ENCODE measurements at regions not wholly inside any gene's neighbourhood (a gene's known extent, or its start where the extent isn't known, plus 50 kb on each side); places are given as distances from the start of the nearest gene placed in this dataset.

DNA sequence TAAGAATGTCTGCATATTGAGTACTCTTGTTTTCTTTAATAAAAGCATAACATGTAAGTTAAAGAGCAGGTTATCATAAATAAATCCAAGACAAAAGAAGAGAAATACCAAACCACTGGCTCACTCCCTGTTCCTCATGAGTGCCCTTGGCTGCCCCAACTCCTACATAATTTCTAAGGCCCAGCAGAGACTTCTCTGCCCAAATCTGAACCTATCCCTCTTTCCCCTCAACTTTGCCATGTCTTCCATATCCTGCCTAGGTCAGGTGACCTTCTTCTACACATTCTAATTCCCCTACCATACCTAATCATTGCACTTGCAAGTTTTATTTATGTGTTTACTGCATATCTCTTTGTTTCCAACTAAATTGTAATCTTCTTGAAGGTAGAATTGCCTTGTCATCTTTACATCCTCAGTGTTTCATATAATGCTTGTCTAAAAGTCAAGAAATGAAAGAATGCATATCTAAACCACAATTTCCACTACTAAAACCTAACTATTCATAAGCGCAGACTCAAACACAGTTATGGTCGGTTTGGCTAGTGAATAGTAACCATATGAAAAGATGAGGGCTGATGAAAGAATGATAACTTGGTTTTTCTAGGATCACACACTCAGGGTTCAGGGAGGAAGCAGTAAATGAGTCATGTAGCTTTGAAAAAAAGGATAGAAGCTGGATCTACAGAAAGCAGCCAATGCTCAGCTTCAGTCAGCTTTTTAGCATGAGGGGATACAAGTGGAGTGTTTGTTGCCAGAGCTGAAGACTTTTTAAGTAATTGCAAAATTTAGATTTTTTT, 53.3 kb upstream of the EYA4 start:
- TF ChIP-seq, protein P1, sequence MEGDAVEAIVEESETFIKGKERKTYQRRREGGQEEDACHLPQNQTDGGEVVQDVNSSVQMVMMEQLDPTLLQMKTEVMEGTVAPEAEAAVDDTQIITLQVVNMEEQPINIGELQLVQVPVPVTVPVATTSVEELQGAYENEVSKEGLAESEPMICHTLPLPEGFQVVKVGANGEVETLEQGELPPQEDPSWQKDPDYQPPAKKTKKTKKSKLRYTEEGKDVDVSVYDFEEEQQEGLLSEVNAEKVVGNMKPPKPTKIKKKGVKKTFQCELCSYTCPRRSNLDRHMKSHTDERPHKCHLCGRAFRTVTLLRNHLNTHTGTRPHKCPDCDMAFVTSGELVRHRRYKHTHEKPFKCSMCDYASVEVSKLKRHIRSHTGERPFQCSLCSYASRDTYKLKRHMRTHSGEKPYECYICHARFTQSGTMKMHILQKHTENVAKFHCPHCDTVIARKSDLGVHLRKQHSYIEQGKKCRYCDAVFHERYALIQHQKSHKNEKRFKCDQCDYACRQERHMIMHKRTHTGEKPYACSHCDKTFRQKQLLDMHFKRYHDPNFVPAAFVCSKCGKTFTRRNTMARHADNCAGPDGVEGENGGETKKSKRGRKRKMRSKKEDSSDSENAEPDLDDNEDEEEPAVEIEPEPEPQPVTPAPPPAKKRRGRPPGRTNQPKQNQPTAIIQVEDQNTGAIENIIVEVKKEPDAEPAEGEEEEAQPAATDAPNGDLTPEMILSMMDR (IDR thresholded peaks at IDR 0.05; ENCODE audit: low read depth, low read length, missing control alignments), result no peak
- no peak for DNase-seq (ENCODE audit: extremely low read depth, low read depth)
- H3K4me3 ChIP-seq (replicated peaks; ENCODE audit: low read depth, low read length), result no peak overlapping the region

- H3K4me3 ChIP-seq (replicated peaks; ENCODE audit: low read depth, low read length), result no peak overlapping the region
- TF ChIP-seq, protein P1 (IDR thresholded peaks at IDR 0.05; ENCODE audit: low read depth, low read length, missing control alignments), result no peak
- no peak for DNase-seq (ENCODE audit: extremely low read depth, low read depth)
These were observed 50.2 kb upstream of the EYA4 start for GRCh38 chr6:133190912-133191311.

DNA sequence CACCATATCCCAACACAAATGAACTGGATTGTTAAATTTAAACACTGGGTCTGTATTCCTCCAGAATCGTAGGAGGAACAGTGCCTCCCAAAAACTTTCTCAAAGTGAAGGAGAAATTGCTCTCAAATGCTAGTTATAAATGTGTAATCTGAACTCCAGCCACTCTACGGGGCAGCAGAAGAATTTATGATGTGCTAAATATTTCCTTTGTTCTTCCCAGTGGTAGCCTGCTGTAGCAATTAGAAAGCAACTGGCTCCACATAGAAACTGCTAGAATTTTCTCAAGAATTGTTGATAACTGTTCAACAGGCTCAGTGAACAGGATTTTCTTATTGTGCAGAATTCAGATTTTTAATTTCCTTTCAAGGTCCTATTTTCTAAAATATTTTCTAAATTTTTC, 49.8 kb upstream of the EYA4 start:
- no peak overlapping the region for H3K4me3 ChIP-seq (replicated peaks; ENCODE audit: low read depth, low read length)
- no peak for DNase-seq (ENCODE audit: extremely low read depth, low read depth)
- TF ChIP-seq, protein P1 (IDR thresholded peaks at IDR 0.05; ENCODE audit: low read depth, low read length, missing control alignments), result no peak

Measured in HFF-Myc (cell line).